ENCODE measurements at regions not wholly inside any gene's neighbourhood (a gene's known extent, or its start where the extent isn't known, plus 50 kb on each side); places are given as distances from the start of the nearest gene placed in this dataset.

DNA sequence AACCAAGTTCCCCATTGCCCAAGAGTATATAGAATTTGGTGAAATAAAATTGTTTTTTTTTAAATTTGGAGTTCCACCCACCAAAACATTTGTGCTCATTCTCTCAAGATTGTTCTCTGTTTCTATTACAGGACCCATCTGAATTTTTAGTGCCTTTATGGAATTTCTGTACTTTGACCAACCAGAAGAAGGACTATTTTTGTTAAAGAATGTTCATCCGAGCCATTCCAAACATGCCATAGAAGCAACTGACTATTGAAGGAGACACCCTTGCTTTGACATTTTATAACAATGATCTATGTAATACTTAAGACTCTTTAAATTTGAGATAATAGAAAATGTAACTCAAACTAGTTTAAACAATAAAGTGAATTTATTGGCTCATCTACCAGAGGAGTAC, 655.7 kb upstream of the ADAMTS5 start:
- DNase-seq (ENCODE audit: low read depth in 3 of 3, low spot score in 1 of 3) = no peak

DNA sequence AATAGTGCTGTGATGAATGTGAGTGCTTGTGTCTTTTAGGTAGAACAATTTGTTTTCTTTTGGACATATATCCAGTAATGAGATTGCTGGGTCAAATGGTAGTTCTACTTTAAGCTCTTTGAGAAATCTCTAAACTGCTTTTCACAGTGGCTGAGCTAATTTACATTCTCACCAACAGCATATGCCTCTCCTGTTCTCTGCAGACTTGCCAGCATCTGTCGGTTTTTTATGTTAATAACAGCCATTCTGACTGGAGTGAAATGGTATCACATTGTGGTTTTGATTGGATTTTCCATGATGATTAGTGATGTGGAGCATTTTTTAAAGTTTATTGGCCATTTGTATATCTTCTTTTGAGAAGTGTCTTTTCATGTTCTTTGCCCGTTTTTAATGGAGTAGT, 647.3 kb upstream of the ADAMTS5 start:
- DNase-seq (ENCODE audit: low read depth in 3 of 3, low spot score in 1 of 3) = no peak

GRCh38 chr21:27606422-27606821, 639.5 kb upstream of the ADAMTS5 start:
- DNase-seq (ENCODE audit: low read depth in 3 of 3, low spot score in 1 of 3) = no peak

DNA sequence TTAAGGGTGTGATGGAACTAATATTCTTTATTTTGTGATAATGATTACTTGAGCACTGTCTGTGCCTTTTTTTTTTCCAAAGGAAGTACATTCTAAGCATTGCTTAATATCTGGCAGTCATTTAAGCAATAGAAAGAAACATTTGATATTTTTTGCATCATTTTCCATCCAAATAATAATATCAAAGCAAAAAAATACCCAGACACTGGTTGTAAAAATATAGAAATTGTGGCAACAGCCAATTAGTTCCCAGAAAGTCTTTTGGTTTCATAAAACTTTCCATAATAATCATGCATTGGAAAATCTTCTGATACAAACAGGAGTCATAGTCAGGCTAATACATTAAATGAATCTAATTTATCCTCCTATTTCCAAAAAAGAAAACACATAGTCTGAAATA, 629.3 kb upstream of the ADAMTS5 start:
- DNase-seq (ENCODE audit: low read depth in 3 of 3, low spot score in 1 of 3) = no peak

- no peak for DNase-seq (ENCODE audit: low read depth in 3 of 3, low spot score in 1 of 3)
Observed at GRCh38 chr21:27595716-27596115, 628.8 kb upstream of the ADAMTS5 start.

DNA sequence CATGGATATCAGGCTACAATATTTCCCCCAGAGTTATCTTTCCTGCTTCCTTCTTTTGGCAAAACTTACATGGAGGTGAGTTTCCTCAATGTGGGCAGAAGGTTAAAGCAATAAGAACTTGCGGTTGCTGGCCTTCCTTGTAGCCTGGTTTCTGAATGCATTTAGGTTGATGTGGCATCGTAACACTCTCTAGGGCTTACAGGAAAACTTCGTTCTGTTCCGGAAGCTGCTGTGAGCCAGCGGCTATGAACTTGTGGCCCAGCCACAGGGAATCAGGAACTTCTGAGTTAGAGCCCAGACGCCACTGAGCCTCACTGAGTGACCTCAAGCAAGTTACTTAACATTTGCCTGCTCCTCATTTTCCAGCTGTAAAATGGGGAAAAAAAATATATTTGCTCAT, 623.4 kb upstream of the ADAMTS5 start:
- no peak for DNase-seq (ENCODE audit: low read depth in 3 of 3, low spot score in 1 of 3)

GRCh38 chr21:27589781-27590180, 622.9 kb upstream of the ADAMTS5 start:
- DNase-seq (ENCODE audit: low read depth in 3 of 3, low spot score in 1 of 3) = no peak

DNA sequence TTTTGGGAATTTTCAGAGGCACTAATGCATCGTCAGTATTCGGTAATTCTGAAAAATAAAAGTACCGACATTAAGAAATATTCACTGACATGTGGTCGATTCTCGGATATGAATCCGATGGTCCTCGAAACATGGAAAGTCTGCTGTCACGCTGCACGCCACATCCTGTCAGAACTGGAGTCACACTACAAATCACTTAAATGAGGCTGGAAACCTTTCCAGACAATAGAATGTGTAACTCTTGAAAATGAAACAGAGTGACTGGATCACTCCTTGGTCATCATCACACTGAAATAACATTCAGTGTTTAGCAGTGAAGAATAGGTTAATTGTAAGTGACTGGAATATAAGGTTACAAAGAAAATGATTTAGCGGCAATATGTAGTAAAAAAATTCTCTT, 620.1 kb upstream of the ADAMTS5 start:
- DNase-seq (ENCODE audit: low read depth in 3 of 3, low spot score in 1 of 3) = no peak

- DNase-seq (ENCODE audit: low read depth in 3 of 3, low spot score in 1 of 3) = no peak
Observed at GRCh38 chr21:27586326-27586725, 619.4 kb upstream of the ADAMTS5 start.

DNA sequence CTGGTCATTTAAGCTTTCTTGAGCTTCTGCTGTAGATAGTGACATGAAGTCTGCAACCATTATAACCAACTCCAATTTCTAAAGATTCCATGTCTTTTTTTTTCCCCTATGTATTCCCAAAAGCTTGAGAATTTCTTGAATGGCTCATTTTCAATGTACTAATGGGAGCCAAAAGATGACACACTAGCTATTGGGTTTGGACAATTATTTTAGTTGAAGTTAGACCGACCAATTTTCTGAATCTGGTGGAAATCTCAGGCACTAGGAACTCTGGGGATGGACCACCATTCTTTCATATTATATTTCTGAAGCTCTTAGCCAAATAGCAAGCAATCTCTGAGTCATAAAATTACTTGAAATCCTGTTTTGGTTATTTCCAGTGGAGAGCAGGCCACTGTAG, 617.4 kb upstream of the ADAMTS5 start:
- no peak for DNase-seq (ENCODE audit: low read depth in 3 of 3, low spot score in 1 of 3)

GRCh38 chr21:27582948-27583430, 616.1 kb upstream of the ADAMTS5 start:
- no peak for DNase-seq (ENCODE audit: low read depth in 3 of 3, low spot score in 1 of 3)

- DNase-seq (ENCODE audit: low read depth in 3 of 3, low spot score in 1 of 3) = no peak
Observed at GRCh38 chr21:27582246-27582947, 615.5 kb upstream of the ADAMTS5 start.

DNA sequence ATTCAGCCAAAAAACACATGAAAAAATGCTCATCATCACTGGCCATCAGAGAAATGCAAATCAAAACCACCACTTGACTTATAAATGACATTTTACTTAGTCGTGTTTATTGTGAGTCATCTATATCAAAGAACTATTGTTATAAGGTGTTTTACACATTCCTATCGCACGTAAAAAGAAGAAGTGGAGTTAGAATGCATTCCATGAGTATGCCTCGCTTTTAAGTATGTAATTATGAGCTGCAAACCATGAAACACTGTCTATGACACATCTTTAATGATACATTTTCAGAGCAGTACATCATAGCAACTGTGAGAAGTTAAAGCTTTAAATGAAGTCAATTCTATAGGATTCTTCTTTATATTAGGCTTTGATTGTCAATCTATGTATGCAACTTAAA, 614.3 kb upstream of the ADAMTS5 start:
- no peak for DNase-seq (ENCODE audit: low read depth in 3 of 3, low spot score in 1 of 3)

DNA sequence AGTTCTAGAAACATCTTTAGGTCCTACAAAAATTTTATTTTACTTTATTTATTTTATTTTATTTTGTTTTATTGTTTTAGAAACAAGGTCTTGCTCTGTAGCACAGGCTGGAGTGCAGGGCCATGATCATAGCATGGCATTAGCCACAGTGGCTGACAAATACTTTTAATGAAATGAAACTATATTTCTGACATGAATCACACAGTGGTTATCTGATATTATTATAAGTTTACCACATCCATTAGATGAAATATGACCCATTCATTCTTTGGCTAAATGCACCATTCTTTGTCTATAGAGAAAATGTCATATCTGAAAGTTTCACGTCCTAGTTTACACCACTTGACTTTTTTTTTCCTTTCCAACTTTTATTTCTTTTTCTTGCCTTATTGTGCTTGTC, 613.4 kb upstream of the ADAMTS5 start:
- DNase-seq (ENCODE audit: low read depth in 3 of 3, low spot score in 1 of 3) = no peak

- no peak for DNase-seq (ENCODE audit: low read depth in 3 of 3, low spot score in 1 of 3)
Observed at GRCh38 chr21:27578741-27579265, 611.9 kb upstream of the ADAMTS5 start.

DNA sequence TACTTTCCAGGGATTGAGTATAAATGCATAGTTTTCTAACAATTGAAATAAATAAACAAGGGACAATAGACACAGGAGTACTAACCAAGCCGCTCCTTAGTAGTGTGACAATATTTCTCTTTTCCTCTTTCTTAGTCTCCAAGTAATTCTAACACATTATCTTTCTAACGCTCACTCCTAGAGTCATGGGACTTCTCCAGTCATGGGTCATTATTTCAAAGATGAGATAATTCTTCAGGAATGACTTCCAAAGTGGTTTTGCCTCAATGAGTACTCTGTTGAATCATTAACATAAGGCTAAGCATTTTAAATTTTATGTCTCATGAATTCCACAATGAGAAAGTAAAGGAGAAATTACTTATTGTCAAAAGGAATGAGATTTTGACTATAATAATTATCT, 605.8 kb upstream of the ADAMTS5 start:
- no peak for DNase-seq (ENCODE audit: low read depth in 3 of 3, low spot score in 1 of 3)

DNA sequence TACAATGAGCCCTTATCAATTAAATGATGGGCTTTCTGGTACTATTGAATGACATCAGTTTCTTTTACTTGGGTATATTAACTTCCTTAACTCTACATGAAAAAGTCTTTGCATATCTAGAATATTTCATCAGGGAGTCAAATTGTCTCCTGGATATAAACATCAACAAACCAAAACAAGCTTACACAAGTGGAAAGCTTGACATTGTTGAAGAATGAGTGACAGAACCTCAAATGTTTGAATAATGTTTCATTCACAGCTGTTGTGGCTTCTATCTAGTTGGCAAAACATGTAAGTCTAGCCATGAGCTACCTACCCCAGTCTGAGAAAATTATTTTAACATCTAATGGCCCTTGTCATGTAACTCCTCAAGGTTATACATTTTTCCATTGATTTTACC, 604.8 kb upstream of the ADAMTS5 start:
- no peak for DNase-seq (ENCODE audit: low read depth in 3 of 3, low spot score in 1 of 3)

DNA sequence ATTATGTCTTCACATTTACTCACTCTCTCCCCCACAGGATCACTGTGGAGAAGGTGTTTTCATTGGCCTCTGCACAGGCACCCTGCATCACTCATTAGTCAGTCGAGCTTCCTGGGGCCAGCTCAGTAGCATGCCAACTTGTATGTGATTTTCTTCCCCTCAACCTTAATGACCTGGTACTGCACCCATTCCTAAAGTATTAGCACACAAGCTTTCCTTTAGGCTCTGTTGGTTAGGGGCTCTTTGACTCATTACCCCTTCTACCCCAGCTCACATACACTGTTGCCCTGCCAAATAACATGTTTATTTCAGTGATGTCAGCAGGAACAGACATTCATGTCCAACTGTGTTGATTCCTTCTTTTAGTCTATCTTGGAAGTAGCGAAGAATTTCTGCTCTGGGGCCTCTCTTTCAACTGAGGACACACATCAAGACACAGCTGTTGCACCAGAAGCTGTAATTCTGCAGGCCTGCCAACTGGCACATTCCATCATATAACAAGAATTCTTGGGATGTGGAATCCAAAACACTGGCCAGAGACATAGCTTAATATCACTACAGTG, 603.5 kb upstream of the ADAMTS5 start:
- DNase-seq (ENCODE audit: low read depth in 3 of 3, low spot score in 1 of 3) = no peak

GRCh38 chr21:27569831-27570230, 602.9 kb upstream of the ADAMTS5 start:
- DNase-seq (ENCODE audit: low read depth in 3 of 3, low spot score in 1 of 3) = no peak

GRCh38 chr21:27569091-27569490, 602.2 kb upstream of the ADAMTS5 start:
- DNase-seq (ENCODE audit: low read depth in 3 of 3, low spot score in 1 of 3) = no peak

- DNase-seq (ENCODE audit: low read depth in 3 of 3, low spot score in 1 of 3) = no peak
Observed at GRCh38 chr21:27567381-27567780, 600.5 kb upstream of the ADAMTS5 start.

DNA sequence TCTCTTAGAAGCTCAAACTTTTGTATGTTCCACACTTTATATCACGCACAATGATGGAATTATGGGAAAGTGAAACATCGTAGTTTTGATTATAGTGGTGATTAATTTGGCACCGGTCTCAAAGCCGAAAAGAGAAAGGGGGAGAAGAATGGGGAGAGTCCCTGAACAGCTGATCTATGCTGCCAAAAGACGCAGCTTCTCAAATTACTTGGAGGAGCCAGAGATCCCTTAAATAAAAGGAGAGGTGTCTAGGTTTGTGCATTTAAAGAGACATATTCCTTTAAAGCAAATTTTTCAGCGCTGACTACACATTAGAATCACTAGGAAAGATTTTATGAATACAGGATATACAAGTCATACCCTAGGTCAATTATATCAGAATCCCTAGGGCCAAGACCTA, 599.6 kb upstream of the ADAMTS5 start:
- DNase-seq (ENCODE audit: low read depth in 3 of 3, low spot score in 1 of 3) = no peak

DNA sequence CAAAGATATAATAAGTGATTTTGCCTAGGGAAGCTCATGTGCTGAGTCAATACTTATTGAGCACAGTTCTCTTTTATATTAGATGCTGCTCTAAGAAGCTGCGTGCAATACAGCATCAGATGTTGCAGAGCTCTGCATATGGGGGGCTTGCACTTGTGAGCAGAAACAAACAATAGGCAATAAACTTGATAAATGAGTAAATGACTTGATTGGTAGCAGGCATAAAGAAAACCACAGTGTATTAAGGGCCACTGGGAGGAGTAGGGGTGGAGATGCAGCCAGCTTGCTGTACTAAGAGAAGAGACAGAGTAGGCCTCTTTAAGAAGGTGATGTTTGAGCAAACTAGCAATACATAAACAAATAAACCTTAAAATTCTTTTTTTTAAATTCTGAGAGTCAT, 598.5 kb upstream of the ADAMTS5 start:
- DNase-seq (ENCODE audit: low read depth in 3 of 3, low spot score in 1 of 3) = no peak

All from stimulated activated CD4-positive, alpha-beta T cell treated with anti-CD3 and anti-CD28 coated beads, TNF-alpha, amount 100 ng/mL, for 1 hour (primary cell).